Vagina (tissue), 2 donors: ENCODE measurements at regions not wholly inside any gene's neighbourhood (a gene's known extent, or its start where the extent isn't known, plus 50 kb on each side); places are given as distances from the start of the nearest gene placed in this dataset.

Experiments
- DNase-seq, 2 donors: peaks; one replicate each; pipeline ENCODE4 v3.0.0-alpha.2; 2017; ENCODE audit errors: extremely low spot score in 2 of 2
- H3K27ac ChIP-seq: fragments of 200-600 bp; sonication (generic); one replicate; pipeline ENCODE4 v1.5.1; 2019
- H3K27me3 ChIP-seq: fragments of 200-600 bp; sonication (generic); one replicate; pipeline ENCODE4 v1.5.1; 2019
- H3K36me3 ChIP-seq, 2 donors: fragments of 200-600 bp; sonication (generic); one replicate each; pipeline ENCODE4 v1.5.1; 2017 to 2019
- H3K4me1 ChIP-seq: fragments of 200-600 bp; sonication (generic); one replicate; pipeline ENCODE4 v1.5.1; 2019
- H3K4me3 ChIP-seq, 2 donors: fragments of 200-600 bp; sonication (generic); 1 replicate in 1 of 2; 2 replicates in 1 of 2; pipeline ENCODE4 v1.5.1; 2016 to 2019
- H3K9me3 ChIP-seq: fragments of 200-600 bp; sonication (generic); one replicate; pipeline ENCODE4 v1.5.1; 2019
- POLR2A ChIP-seq, 2 donors: fragments of 450-650 bp; IDR thresholded peaks; one replicate each; pipeline ENCODE4 v1.6.1; 2017; ENCODE audit warnings: antibody characterized with exemption in 2 of 2, mild to moderate bottlenecking in 2 of 2, moderate library complexity in 2 of 2
- POLR2AphosphoS5 ChIP-seq, 2 donors: sonication (generic); formaldehyde crosslinking; IDR thresholded peaks; one replicate each; pipeline ENCODE4 v1.9.0; 2017; ENCODE audit warnings: antibody characterized with exemption in 2 of 2, mild to moderate bottlenecking in 2 of 2, low read depth in 1 of 2; ENCODE audit not compliant: insufficient read depth in 1 of 2
- intact Hi-C: fragments of 100-400 bp; cut with DNase I; formaldehyde crosslinking; loops from one replicate; pipeline ENCODE4 v1.15.1; 2023
- TF ChIP-seq, protein P1 (sequence below), 3 experiments: fragments of 450-650 bp in 2 of 3; fragments of 200-600 bp in 1 of 3; sonication (generic) in 1 of 3; IDR thresholded peaks; one replicate each; pipeline ENCODE4 v1.5.1; 2017 to 2019; ENCODE audit warnings: antibody characterized with exemption in 3 of 3, mild to moderate bottlenecking in 2 of 3, moderate library complexity in 2 of 3

DNA sequence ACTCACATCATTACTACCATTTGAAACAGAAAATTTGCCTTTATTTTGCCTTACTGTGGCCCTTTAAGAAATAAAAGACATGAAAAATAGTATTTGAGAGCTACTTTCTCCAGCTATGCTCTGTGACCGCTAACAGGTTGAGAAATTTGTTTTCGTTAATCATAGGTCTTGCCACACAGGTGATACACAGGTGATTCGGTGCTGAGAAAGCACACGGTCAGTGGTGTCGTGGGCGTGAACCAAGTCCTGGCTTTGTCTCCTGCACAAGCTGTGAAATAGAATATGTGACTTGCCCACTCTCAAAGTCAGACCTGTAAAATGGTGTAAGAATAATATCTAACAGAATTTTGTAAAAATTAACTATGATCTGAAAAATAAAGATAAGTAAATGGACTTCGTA, 155.3 kb upstream of the SLC39A10 start:
- peaks cover 15% of the 10 kb centered on the region for H3K4me1 ChIP-seq
- intact Hi-C loops: no loop called here
- no peaks in the 10 kb centered on the region for H3K36me3 ChIP-seq
- no peak overlapping the region for H3K27ac ChIP-seq
- no peak overlapping the region for H3K4me3 ChIP-seq
- DNase-seq: no peak
- no peaks in the 10 kb centered on the region for H3K27me3 ChIP-seq
- TF ChIP-seq, protein P1, sequence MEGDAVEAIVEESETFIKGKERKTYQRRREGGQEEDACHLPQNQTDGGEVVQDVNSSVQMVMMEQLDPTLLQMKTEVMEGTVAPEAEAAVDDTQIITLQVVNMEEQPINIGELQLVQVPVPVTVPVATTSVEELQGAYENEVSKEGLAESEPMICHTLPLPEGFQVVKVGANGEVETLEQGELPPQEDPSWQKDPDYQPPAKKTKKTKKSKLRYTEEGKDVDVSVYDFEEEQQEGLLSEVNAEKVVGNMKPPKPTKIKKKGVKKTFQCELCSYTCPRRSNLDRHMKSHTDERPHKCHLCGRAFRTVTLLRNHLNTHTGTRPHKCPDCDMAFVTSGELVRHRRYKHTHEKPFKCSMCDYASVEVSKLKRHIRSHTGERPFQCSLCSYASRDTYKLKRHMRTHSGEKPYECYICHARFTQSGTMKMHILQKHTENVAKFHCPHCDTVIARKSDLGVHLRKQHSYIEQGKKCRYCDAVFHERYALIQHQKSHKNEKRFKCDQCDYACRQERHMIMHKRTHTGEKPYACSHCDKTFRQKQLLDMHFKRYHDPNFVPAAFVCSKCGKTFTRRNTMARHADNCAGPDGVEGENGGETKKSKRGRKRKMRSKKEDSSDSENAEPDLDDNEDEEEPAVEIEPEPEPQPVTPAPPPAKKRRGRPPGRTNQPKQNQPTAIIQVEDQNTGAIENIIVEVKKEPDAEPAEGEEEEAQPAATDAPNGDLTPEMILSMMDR (IDR thresholded peaks at IDR 0.05): no peak
- TF ChIP-seq POLR2AphosphoS5 (IDR thresholded peaks at IDR 0.05; ENCODE audit: insufficient read depth in 1 of 2, low read depth in 1 of 2) (no peak), POLR2A (IDR thresholded peaks at IDR 0.05) (no peak)
- H3K9me3 ChIP-seq: no peaks in the 10 kb centered on the region

DNA sequence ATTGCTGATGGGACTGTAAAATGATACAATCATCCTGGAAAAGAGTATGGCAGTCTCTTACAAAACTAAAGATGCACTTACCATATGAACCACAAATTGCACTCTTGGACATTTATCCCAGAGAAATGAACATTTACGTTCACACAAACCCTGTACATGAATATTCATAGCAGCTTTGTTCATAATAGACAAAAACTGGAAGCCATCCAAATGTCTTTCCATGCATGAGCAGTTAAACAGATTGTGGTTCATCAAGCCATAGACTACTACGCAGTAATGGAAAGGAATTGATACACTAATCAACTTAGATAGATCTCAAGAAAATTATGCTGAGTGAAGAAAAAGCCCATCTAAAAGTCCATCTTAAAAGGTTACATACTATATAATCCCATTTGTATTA, 156.1 kb upstream of the SLC39A10 start:
- H3K27ac ChIP-seq: no peak overlapping the region
- DNase-seq: no peak
- H3K4me1 ChIP-seq: peaks cover 15% of the 10 kb centered on the region
- TF ChIP-seq, protein P1 (IDR thresholded peaks at IDR 0.05): no peak
- TF ChIP-seq POLR2A (IDR thresholded peaks at IDR 0.05) (no peak), POLR2AphosphoS5 (IDR thresholded peaks at IDR 0.05; ENCODE audit: insufficient read depth in 1 of 2, low read depth in 1 of 2) (no peak)
- no peaks in the 10 kb centered on the region for H3K9me3 ChIP-seq
- no peak overlapping the region for H3K4me3 ChIP-seq
- intact Hi-C loops: no loop called here
- no peaks in the 10 kb centered on the region for H3K36me3 ChIP-seq
- no peaks in the 10 kb centered on the region for H3K27me3 ChIP-seq

DNA sequence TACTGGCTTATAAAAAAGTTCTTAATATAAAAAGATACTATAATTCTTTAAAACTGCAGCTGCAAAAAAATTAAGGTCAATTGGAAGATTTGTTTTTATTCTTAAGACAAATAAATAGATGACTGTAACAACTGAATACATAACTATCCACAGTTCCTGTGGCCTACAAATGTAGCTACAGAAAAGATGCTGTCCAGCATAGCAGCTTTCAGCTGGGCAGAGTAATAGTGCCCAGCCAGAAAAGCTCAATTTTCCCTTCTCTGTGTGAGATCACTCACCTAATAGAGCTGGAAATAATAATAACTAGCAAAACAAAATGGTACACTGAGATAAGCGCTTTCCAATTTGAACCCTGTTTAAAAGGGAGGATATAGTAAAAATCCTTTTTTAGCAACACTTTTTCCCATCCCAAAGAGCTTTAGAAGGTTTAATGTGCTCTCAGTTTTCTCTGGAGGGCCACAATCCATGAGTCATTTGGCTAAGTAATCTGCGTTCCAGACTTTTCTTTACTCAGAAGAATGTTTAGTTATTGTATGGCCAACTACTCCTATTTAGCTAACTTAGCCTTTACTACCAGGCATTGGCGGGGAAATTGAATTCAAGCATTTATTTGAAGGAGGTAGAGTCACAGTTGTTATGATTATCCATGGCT, 158.1 kb upstream of the SLC39A10 start:
- Histone ChIP-seq H3K27ac (no peak overlapping the region), H3K27me3 (no peaks in the 10 kb centered on the region), H3K9me3 (no peaks in the 10 kb centered on the region), H3K4me1 (peaks cover 15% of the 10 kb centered on the region), H3K36me3 (no peaks in the 10 kb centered on the region), H3K4me3 (no peak overlapping the region)
- intact Hi-C loops: no loop called here
- no peak for TF ChIP-seq POLR2A (IDR thresholded peaks at IDR 0.05)
- no peak for TF ChIP-seq POLR2AphosphoS5 (IDR thresholded peaks at IDR 0.05; ENCODE audit: insufficient read depth in 1 of 2, low read depth in 1 of 2)
- TF ChIP-seq, protein P1 (IDR thresholded peaks at IDR 0.05): no peak
- DNase-seq: no peak

DNA sequence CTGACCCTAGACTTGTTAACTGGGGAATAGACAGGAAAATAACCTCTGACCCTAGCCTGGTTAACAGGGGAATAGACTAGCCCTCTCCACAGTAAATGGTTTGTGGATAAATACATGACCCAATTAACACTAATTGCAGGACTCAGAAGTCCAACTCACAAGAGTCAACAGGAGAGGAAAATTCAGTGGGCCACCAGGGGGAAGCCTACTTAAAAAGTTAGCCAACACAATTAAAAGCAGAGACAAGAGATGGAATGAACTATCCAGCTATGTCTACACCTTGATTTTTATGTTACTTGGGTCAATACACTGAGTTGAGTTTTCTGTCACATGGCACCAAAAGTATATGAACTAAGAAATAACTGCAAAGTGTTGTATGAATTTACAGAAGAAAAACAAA, 158.8 kb upstream of the SLC39A10 start:
- Histone ChIP-seq H3K27me3 (no peaks in the 10 kb centered on the region), H3K4me3 (no peak overlapping the region), H3K27ac (no peak overlapping the region), H3K36me3 (no peaks in the 10 kb centered on the region), H3K9me3 (no peaks in the 10 kb centered on the region), H3K4me1 (peaks cover 15% of the 10 kb centered on the region)
- no peak for DNase-seq
- TF ChIP-seq POLR2AphosphoS5 (IDR thresholded peaks at IDR 0.05; ENCODE audit: insufficient read depth in 1 of 2, low read depth in 1 of 2): no peak
- TF ChIP-seq, protein P1 (IDR thresholded peaks at IDR 0.05): peak in 1 of 3 experiments; percentile 22
- no peak for TF ChIP-seq POLR2A (IDR thresholded peaks at IDR 0.05)
- intact Hi-C loops: no loop called here

DNA sequence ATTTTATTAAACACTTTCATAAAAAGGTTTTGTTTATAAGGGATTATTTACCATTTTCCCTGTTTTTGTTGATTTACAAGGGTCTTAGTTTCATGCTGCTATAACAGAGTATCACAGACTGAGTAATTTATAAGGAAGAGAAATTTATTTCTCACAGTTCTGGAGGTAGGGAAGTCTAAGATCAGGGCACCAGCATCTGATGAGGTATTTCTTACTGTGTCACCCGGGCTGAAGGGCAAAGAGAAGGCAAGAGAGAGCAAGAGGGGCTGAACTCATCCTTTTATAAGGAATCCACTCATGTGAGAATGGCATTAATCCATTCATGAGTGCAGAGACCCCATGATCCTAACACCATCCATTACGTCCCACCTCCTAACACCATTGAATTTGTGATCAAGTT, 160.0 kb upstream of the SLC39A10 start:
- Histone ChIP-seq H3K27ac (no peak overlapping the region), H3K4me3 (no peak overlapping the region), H3K4me1 (peaks cover 15% of the 10 kb centered on the region), H3K36me3 (no peaks in the 10 kb centered on the region), H3K9me3 (no peaks in the 10 kb centered on the region), H3K27me3 (no peaks in the 10 kb centered on the region)
- intact Hi-C loops: no loop called here
- TF ChIP-seq POLR2A (IDR thresholded peaks at IDR 0.05) (no peak), POLR2AphosphoS5 (IDR thresholded peaks at IDR 0.05; ENCODE audit: insufficient read depth in 1 of 2, low read depth in 1 of 2) (no peak)
- TF ChIP-seq, protein P1 (IDR thresholded peaks at IDR 0.05): no peak
- no peak for DNase-seq
